OCI-LY3 (cell line): ENCODE measurements at regions not wholly inside any gene's neighbourhood (a gene's known extent, or its start where the extent isn't known, plus 50 kb on each side); places are given as distances from the start of the nearest gene placed in this dataset.

Source experiments
- CTCF ChIP-seq: fragments of 200-600, 300-600 bp; sonication (generic); IDR thresholded peaks from 2 replicates; pipeline ENCODE4 v1.5.1; 2014; ENCODE audit warnings: antibody characterized with exemption, low read length, low read depth
- EZH2phosphoT487 ChIP-seq: fragments of 200-600 bp; shearing (Covaris generic); IDR thresholded peaks from 2 replicates; pipeline ENCODE4 v1.6.1; 2018; ENCODE audit warnings: antibody characterized with exemption, mixed run types, low read depth

GRCh38 chrX:80537096-80537495 is 116.8 kb downstream of the TENT5D start:
- TF ChIP-seq CTCF (no peak), EZH2phosphoT487 (no peak)
